NCI-H526 treated with DMSO at 0.1 percent for 48 hours (cell line): ENCODE measurements at regions not wholly inside any gene's neighbourhood (a gene's known extent, or its start where the extent isn't known, plus 50 kb on each side); places are given as distances from the start of the nearest gene placed in this dataset.
"Not testable (repeated sequence)": the region's sequence is repeated elsewhere in the genome, so short reads cannot be mapped to it uniquely, and the experiment has no call there.

ENCODE experiments used
- DNase-seq: peaks from one replicate; lab custom pipeline; 2025; lab: John Stamatoyannopoulos, UW

DNA sequence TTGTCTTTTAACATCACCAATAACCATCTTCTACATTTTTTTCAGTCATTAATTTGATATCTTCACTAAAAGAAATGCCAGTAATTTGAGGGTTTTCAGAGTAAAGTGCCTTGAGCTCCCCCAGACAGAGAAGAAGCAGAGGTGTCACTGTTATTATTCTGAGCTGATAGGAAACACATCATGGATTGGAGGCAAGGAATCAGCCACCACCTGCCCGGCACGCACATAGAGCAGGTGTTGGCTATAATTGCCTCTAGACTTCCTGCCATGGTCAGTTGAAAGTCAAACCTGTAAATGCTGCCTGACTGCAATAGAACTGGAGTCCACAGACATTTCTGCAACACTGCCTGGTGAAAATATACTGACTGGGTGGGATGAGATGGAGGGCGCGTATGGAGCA, 776.6 kb downstream of the UQCRFS1 start:
- no peak for DNase-seq

- DNase-seq, result no peak
Measured at GRCh38 chr19:28435551-28436271, 777.2 kb downstream of the UQCRFS1 start.

DNA sequence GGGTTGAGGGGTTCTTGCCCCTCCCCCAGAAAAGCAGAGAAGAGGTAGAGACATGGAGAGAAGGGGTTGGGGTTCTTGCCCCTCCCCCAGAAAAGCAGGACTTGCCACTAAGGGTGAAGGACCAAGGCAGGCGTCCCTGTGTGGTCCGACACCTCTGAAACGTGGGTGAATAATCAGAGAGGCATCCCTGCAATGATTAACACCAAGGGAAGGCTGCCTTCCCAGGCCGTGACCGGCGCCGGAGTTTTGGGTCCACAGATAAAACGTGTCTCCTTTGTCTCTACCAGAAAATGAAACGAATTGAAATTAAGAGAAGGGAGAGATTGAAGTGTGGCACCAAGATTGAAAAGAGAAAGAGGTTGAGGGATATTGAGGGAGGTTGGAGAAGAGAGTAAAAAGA, 778.2 kb downstream of the UQCRFS1 start:
- not testable (repeated sequence) for DNase-seq

- DNase-seq, result not testable (repeated sequence)
Measured at GRCh38 chr19:28434365-28434764, 778.6 kb downstream of the UQCRFS1 start.

DNA sequence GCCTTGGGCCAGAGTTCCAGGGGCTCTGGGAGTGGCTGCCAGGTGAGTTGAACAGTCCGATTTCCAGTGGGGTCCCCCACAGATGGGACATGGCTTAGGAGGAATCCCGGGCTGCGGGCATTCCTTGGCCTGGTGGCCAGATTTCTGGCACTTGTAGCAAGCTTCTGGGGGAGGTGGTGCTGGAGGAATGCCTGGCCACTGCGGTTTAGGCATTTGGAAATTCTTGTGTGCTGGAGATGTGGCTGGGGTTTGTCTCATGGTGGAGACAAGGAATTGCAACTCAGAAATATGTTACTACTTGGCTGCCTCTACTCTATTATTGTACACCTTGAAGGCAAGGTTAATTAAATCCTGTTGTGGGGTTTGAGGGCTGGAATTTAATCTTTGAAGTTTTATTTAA, 779.8 kb downstream of the UQCRFS1 start:
- DNase-seq, result not testable (repeated sequence)

- no peak for DNase-seq
Measured at GRCh38 chr19:28430214-28430613, 782.7 kb downstream of the UQCRFS1 start.

DNA sequence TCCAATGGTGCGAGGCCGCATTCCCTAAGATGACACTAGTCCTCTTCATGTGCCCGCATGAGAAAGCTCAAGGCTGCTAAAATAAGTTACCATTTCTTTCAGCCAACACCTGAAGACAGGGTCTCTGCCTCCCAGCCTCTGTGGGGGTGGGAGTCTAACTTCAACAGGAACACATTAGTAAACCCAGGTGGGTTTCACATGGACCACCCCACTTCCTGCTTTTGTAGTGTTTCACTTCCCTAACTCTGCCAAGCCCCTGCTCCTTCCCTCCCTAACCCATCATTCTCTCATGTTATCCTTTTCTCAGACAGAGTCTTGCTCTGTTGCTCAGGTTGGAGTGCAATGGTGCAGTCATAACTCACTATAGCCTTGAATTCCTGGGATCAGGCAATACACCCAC, 783.6 kb downstream of the UQCRFS1 start:
- no peak for DNase-seq

DNA sequence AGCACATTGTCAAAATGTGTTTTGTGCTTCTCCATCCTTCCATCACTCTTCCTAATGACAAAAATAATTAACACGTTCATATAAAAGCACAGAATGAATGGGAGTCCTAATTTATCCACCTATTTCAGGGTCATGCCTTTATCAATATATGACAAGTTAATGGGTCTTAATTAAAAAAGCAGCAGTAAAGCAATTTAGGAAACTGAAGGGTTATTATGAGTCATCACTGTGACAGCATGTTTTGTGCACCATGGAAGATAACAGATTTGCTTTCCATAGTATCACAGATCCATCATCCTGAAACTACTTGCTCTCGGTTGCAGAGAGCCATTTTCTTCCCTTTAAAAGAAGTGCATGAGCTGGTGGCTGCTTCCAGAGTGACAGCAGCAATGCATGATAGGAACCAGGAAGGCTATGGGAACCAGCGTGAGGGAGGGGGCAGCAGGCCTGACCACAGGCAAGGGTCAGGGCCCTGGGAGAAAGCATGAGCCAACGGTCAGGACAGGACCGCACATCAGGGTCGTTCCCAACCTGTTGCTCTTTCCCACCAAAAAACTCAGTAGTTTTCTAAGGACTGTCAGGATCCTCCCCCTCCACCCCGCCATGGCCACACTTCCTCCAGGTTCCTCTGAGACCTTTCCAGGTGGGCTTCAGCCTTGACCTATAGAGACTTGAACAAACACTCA, 784.1 kb downstream of the UQCRFS1 start:
- DNase-seq, result no peak

- DNase-seq, result no peak
Measured at GRCh38 chr19:28427376-28428083, 785.4 kb downstream of the UQCRFS1 start.

DNA sequence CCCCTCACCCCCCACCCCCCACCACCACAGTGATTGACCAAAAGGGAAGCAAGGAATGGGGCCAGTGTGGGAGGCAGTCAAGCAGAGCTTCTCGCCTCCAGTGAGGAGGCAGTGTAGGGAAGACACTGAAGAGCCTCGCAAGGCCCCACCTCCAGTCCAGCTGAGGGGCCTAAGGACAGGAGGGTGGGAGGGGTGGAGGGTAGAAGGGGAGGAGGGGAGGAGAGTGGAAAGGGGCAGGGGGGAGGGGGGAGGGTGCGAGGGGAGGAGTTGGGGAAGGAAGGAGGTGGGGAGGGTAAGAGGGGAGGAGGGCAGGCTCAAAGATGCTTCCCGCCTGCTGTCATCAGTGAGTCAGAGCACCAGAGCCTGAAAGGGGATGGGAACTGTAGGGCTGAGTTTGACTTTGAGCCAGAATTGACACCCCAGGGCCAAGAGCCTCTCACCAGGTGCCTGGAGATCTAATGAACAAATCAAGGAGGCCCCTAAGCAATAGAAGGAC, 786.2 kb downstream of the UQCRFS1 start:
- no peak for DNase-seq

DNA sequence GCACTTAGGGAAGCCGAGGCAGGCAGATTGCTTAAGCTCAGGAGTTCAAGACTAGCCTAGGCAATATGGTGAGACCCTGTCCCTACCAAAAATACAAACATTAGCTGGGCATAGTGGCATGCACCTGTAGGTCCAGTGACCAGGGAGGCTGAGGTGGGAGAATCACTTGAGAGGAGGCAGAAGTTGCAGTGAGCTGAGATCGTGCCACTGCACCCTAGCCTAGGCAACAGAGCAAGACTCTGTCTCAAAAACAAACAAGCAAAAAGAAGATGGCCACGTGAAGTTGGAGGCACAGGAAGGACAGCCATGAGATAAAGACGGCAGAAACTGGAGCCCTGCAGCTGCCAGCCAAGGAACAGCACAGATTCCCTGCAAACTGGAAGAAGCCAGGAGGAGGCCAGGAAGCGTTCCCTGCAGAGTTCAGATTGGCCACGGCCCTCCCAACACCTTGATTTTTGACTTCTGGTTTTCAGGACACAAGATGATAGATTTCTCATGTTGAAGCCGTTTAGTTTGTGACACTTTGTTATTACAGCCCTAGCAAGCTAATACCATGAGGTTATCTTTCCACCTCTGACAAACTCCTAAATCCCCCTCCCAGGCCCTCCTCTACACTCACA, 786.7 kb downstream of the UQCRFS1 start:
- DNase-seq, result no peak

GRCh38 chr19:28425046-28425931, 787.7 kb downstream of the UQCRFS1 start:
- no peak for DNase-seq

DNA sequence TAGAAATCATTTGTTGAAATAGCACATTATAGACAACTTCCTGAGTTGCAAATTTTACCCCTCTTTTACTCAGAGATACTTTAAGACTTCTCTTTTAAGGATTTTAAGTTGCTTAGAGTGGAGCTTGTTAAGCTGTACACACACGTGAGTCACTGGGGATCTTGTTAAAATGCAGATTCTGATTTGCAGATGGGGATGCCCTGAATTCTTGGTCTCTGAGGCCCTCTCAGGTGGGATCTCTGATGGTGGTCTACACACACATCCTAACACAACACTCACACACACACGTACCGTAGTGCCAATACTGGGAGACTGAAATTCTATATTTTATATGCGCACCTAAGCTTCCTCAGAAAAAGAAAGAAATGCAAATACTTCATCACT, 788.3 kb downstream of the UQCRFS1 start:
- DNase-seq, result no peak

GRCh38 chr19:28424077-28424476, 788.9 kb downstream of the UQCRFS1 start:
- no peak for DNase-seq

DNA sequence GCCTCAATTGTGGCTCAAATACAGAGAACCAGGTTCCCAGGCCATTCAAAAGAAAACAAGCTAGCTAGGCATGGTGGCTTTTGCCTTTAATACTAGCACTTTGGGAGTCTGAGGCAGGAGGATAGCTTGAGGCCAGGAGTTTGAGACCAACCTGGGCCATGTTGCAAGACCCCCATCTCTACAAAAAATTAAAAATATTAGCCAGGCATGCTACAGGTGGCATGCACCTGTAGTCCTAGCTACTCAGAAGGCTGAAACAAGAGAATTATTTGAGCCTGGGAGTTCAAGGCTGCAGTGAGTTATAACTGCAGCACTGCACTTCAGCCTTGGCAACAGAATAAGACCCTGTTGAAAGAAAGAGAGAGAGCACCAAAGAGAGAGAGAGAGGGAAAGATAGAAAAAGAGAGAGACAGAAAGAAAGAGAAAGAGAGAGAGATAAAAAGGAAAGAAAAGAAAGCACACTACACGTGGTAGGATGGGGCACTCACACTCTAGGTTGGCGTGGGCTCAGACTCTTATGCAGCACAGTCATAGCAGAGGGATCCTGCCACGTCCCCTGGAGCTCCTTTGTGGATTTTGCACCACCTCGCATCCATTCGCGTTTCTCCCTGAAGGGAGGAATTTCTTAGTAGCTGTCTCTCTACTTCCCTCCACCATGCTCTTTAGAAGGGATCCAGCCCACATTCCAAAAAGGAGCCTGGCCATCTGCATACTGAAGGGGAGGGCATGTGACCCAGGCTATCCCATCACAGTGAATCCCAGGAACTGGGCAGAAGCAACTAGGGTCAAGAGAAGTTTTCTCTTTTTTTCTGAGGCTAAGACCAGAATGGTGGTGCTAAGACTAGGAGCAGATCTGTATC, 789.9 kb downstream of the UQCRFS1 start:
- DNase-seq, result no peak

GRCh38 chr19:28422046-28422445, 790.9 kb downstream of the UQCRFS1 start:
- no peak for DNase-seq

- DNase-seq, result no peak
Measured at GRCh38 chr19:28420811-28421550, 792.0 kb downstream of the UQCRFS1 start.

DNA sequence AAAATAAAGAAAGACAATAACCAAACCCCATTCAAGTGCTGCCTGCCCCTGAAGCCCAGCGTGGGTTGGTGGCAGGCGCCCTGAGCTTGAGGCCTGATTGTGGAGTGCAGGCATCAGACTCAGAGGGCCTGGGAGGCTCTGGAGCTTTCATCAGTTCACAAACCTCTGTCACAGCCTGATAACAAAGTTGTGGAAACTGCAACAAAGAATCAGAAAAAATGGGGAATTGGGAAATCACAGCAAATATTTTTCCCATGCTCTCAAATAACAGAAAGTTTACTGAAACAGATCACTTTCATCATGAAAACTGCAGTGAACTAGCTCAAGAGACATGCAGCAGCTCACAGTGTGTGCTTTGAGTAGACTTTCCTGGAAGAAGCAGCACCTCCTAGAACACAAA, 793.6 kb downstream of the UQCRFS1 start:
- DNase-seq, result no peak

DNA sequence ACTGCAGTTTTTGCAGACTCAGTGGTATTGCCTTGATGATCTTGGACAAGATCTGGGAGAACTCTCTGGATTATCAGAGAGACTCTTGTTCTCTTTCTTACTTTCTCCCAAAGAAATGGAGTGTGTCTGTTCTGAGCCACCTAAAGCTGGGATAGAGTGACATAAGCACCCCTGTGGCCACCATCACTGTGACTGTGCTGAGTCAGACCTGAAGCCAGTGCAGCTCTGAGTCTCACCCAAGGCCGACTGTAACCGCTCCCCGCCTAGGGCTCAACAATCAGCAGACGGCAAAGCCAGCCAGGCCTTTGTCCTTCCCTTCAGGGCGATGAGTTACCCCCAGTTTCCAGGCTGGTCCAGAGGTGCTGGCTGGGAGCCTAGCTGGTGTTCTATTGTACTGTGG, 795.6 kb downstream of the UQCRFS1 start:
- DNase-seq, result no peak

DNA sequence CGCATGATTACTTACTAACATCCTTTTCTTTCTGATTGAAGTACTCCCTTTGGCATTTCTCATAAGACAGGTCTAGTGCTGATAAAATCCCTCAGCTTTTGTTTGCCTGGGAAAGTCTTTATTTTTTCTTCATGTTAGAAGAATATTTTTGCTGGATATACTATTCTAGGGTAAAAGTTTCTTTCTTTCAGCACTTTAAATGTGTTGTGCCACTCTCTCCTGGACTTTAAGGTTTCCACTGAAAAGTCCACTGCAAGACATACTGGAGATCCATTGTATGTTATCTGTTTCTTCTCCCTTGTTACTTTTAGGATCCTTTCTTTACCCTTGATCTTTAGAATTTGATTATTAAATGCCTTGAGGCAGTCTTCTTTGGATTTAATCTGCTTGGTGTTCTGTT, 796.7 kb downstream of the UQCRFS1 start:
- DNase-seq, result no peak
